Stomach (tissue), 8 donors: ENCODE measurements at regions not wholly inside any gene's neighbourhood (a gene's known extent, or its start where the extent isn't known, plus 50 kb on each side); places are given as distances from the start of the nearest gene placed in this dataset.

Source experiments
- DNase-seq, 2 donors: peaks; one replicate each; pipeline versions ENCODE4 v3.0.0 to v3.0.0-alpha.2; 2013 to 2019
- H3K27ac ChIP-seq, 5 donors: fragments of 200-600 bp in 4 of 5; sonication (generic) in 4 of 5; one replicate each; pipeline ENCODE4 v1.5.1; 2013 to 2019; ENCODE audit warnings: mild to moderate bottlenecking in 1 of 5, moderate library complexity in 1 of 5
- H3K27me3 ChIP-seq, 3 donors: fragments of 200-600 bp; sonication (generic); one replicate each; pipeline ENCODE4 v1.5.1; 2017 to 2019; ENCODE audit warnings: mixed run types in 1 of 3
- H3K36me3 ChIP-seq, 4 donors: fragments of 200-600 bp; sonication (generic); 1 replicate in 3 of 4; 2 replicates in 1 of 4; pipeline ENCODE4 v1.5.1; 2016 to 2019
- H3K4me1 ChIP-seq, 4 donors: fragments of 200-600 bp; sonication (generic); one replicate each; pipeline ENCODE4 v1.5.1; 2016 to 2019
- H3K4me3 ChIP-seq, 4 donors: fragments of 200-600 bp; sonication (generic) in 3 of 4; one replicate each; pipeline ENCODE4 v1.5.1; 2016 to 2019; ENCODE audit warnings: mild to moderate bottlenecking in 1 of 4
- H3K9me3 ChIP-seq, 4 donors: fragments of 200-600 bp; sonication (generic); one replicate each; pipeline ENCODE4 v1.5.1; 2016 to 2019
- EP300 ChIP-seq: sonication (generic); formaldehyde crosslinking; IDR thresholded peaks from one replicate; pipeline ENCODE4 v1.6.1; 2017; ENCODE audit warnings: antibody characterized with exemption
- POLR2A ChIP-seq, 4 donors: fragments of 450-650 bp; IDR thresholded peaks; one replicate each; pipeline ENCODE4 v1.6.1; 2016; ENCODE audit warnings: antibody characterized with exemption in 4 of 4, control low read depth in 2 of 4, mild to moderate bottlenecking in 1 of 4, moderate library complexity in 1 of 4
- POLR2AphosphoS5 ChIP-seq, 3 donors: sonication (generic); formaldehyde crosslinking; IDR thresholded peaks; one replicate each; pipeline ENCODE4 v1.6.1; 2016; ENCODE audit warnings: antibody characterized with exemption in 3 of 3
- WGBS, 5 donors: extraction: QIAGEN DNeasy Blood & Tissue Kit in 3 of 5; methylation state at CpG; one replicate each; pipeline versions ENCODE4 v1.1.5 to v1.1.7; 2013 to 2018; 5-methylcytosine and 5-hydroxymethylcytosine counted together
- intact Hi-C: fragments of 100-400 bp; cut with DNase I; formaldehyde crosslinking; loops from one replicate; pipeline ENCODE4 v1.15.1; 2023; ENCODE audit warnings: low total_unique reads
- TF ChIP-seq, protein P1 (sequence below), 7 experiments: fragments of 450-650 bp in 4 of 7; fragments of 200-600 bp in 3 of 7; sonication (generic) in 3 of 7; IDR thresholded peaks; one replicate each; pipeline ENCODE4 v1.5.1; 2016 to 2019; ENCODE audit warnings: antibody characterized with exemption in 7 of 7, control low read depth in 2 of 7, mild to moderate bottlenecking in 1 of 7
- donor health status: healthy with polysubstance abuse.
- donor health status: Bipolar disorder and iron deficiency.
- donor health status: healthy.

DNA sequence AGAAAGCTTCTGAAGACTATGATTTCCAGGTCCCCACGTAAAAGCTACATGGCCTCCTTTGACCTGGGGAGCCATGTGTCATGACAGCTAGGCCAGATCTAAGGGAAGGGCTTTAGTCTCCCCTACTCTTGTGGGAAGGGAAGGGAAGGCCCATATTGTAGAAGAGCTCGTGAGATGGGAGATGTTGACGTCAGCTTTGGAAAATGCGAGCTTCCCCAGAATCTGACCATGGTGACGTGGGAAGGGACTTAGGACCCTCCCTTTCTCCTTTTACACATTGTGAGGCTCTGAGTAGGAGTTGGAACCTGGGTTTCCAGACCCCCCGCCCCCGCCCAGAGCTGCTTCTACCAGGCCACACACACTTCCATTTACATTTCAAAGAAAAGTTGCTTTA lies 165.5 kb downstream of the SYK start:
- Histone ChIP-seq H3K27ac (no peak overlapping the region), H3K27me3 (peaks cover 0 to 11% (median 0%) of the 10 kb centered on the region in 3 donors), H3K4me1 (no peaks in the 10 kb centered on the region), H3K36me3 (no peaks in the 10 kb centered on the region), H3K4me3 (no peak overlapping the region), H3K9me3 (no peaks in the 10 kb centered on the region)
- DNase-seq, result no peak
- TF ChIP-seq POLR2A (IDR thresholded peaks at IDR 0.05) (no peak), EP300 (no peak), POLR2AphosphoS5 (IDR thresholded peaks at IDR 0.05) (no peak)
- TF ChIP-seq, protein P1, sequence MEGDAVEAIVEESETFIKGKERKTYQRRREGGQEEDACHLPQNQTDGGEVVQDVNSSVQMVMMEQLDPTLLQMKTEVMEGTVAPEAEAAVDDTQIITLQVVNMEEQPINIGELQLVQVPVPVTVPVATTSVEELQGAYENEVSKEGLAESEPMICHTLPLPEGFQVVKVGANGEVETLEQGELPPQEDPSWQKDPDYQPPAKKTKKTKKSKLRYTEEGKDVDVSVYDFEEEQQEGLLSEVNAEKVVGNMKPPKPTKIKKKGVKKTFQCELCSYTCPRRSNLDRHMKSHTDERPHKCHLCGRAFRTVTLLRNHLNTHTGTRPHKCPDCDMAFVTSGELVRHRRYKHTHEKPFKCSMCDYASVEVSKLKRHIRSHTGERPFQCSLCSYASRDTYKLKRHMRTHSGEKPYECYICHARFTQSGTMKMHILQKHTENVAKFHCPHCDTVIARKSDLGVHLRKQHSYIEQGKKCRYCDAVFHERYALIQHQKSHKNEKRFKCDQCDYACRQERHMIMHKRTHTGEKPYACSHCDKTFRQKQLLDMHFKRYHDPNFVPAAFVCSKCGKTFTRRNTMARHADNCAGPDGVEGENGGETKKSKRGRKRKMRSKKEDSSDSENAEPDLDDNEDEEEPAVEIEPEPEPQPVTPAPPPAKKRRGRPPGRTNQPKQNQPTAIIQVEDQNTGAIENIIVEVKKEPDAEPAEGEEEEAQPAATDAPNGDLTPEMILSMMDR (IDR thresholded peaks at IDR 0.05), result no peak
- intact Hi-C loops, result no loop called here
- whole genome bisulfite sequencing, 5 donors, result 90 to 94% (median 92%) methylated on average over 7 of the region's 7 CpGs

DNA sequence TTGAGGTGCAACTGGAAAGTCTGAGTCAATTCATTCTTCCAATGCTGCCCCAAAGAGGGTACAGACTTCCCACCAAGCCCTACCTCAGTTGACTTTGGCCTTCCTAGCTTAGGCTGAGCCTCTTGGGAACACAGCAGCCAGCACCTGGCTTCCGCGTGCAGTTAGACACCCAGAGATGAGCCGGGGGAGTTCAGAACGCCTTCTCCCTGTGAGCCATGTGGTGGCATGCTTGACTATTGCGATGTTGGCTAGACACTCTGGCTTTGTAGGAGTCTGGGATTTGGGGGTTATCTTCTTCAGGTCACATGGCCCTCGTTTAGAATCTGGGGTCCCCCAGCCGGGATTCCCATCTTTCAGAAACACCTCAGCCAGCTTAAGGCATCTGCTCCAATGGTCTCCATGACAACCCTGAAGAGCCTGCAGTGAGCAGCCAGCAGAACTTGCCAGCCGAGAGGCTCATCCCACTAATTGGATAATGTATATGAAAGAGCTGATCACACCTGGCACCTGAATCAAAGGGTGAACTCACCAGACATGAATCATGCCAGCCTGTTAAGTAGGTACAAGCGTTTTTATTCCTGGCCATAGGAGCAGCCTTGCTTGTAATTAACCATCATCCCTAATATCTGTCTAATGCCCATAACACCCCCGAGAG lies 167.5 kb downstream of the SYK start:
- H3K36me3 ChIP-seq, result no peaks in the 10 kb centered on the region
- TF ChIP-seq EP300 (no peak), POLR2AphosphoS5 (IDR thresholded peaks at IDR 0.05) (no peak), POLR2A (IDR thresholded peaks at IDR 0.05) (no peak)
- TF ChIP-seq, protein P1 (IDR thresholded peaks at IDR 0.05), result no peak
- peak in 1 of 2 donors; percentile 27 for DNase-seq
- no peak overlapping the region for H3K27ac ChIP-seq
- peaks cover 0 to 8% (median 0%) of the 10 kb centered on the region in 3 donors for H3K27me3 ChIP-seq
- WGBS, 5 donors, result 81 to 88% (median 88%) methylated on average over 9 to 10 of the region's 10 CpGs
- H3K9me3 ChIP-seq, result no peaks in the 10 kb centered on the region
- intact Hi-C loops, result no loop called here
- no peak overlapping the region for H3K4me3 ChIP-seq
- H3K4me1 ChIP-seq, result no peaks in the 10 kb centered on the region

DNA sequence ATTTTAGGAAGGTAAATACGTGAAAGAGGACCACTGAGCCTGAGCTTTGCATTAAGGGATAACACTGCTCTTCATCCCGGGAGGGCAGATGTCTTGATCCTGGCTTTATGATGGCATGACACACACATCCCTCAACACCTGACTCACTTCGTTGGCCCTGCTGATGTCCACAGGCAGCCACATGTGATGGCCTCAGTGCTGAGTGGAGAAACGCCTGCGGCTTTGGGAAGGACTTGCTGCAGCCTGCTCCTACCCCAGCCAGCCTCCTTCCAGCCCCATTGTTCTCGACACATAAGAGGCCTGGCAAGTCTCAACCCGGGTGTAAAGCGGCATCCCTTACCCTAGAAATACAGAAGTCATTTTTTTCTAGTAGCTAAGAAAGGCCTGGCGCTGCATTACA lies 169.0 kb downstream of the SYK start:
- intact Hi-C loops, result no loop called here
- WGBS, 5 donors, result 78 to 87% (median 81%) methylated on average over 9 of the region's 9 CpGs
- no peak overlapping the region for H3K27ac ChIP-seq
- no peak overlapping the region for H3K4me3 ChIP-seq
- H3K9me3 ChIP-seq, result no peaks in the 10 kb centered on the region
- TF ChIP-seq POLR2AphosphoS5 (IDR thresholded peaks at IDR 0.05) (no peak), EP300 (no peak), POLR2A (IDR thresholded peaks at IDR 0.05) (no peak)
- TF ChIP-seq, protein P1 (IDR thresholded peaks at IDR 0.05), result no peak
- H3K27me3 ChIP-seq, result no peaks in the 10 kb centered on the region
- H3K4me1 ChIP-seq, result no peaks in the 10 kb centered on the region
- peak in 1 of 2 donors; percentile 38 for DNase-seq
- no peaks in the 10 kb centered on the region for H3K36me3 ChIP-seq

DNA sequence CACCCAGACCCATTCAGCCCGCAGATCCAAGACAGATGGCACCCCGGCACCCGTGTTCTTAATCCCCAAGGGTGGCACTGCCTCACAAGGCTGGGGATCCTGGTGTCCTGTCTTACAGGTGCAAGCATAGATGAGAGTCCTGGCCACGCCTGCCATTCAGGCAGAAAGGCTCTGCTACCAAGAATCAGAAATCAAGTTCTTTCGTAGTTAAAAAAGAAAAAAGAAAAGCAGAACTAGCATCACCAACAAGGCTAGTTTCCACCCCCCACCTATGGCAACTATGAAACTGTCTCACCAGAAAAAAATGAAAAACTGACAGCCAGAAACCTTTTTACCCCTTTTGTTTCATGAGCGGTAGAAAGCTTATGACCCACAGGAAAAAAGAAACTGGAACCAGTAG lies 170.4 kb downstream of the SYK start:
- Histone ChIP-seq H3K4me1 (no peaks in the 10 kb centered on the region), H3K4me3 (no peak overlapping the region), H3K9me3 (no peaks in the 10 kb centered on the region), H3K27ac (peak overlapping the region in 1 of 5 donors; percentile 18), H3K27me3 (no peaks in the 10 kb centered on the region), H3K36me3 (no peaks in the 10 kb centered on the region)
- intact Hi-C loops, result no loop called here
- TF ChIP-seq, protein P1 (IDR thresholded peaks at IDR 0.05), result no peak
- TF ChIP-seq POLR2AphosphoS5 (IDR thresholded peaks at IDR 0.05) (no peak), POLR2A (IDR thresholded peaks at IDR 0.05) (no peak), EP300 (no peak)
- no peak for DNase-seq
- WGBS, 5 donors, result 81 to 96% (median 89%) methylated on average over 5 to 6 of the region's 6 CpGs
